SK-N-SH (cell line): ENCODE measurements at regions not wholly inside any gene's neighbourhood (a gene's known extent, or its start where the extent isn't known, plus 50 kb on each side); places are given as distances from the start of the nearest gene placed in this dataset.
A peak's percentile ranks its signal among the peaks of the same experiment; 100 is the strongest.

Experiments
- CTCF ChIA-PET: fragments of 300-600, 350-600 bp; formaldehyde crosslinking; extraction: SDS; loops from one replicate; lab custom pipeline; 2021; lab: Yijun Ruan, JAX
- POLR2A ChIA-PET: fragments of 350-600 bp; sonication (Branson Sonifier 250); formaldehyde crosslinking; extraction: SDS; loops from one replicate; lab custom pipeline; 2020; ENCODE audit warnings: antibody characterized with exemption, inconsistent platforms; lab: Yijun Ruan, JAX
- DNase-seq: peaks from one replicate; pipeline ENCODE4 v3.0.0; 2012
- H2AFZ ChIP-seq: fragments of 200-600 bp; sonication (generic); 2 replicates; pipeline ENCODE4 v1.8.1; 2016; ENCODE audit warnings: antibody characterized with exemption, mild to moderate bottlenecking, low read depth
- H3F3A ChIP-seq: fragments of 200-600 bp; sonication (generic); replicated peaks from 2 replicates; pipeline ENCODE3; 2016; ENCODE audit warnings: antibody characterized with exemption, mild to moderate bottlenecking; ENCODE audit not compliant: insufficient read depth
- H3K27ac ChIP-seq, 2 experiments: fragments of 200-500 bp in 1 of 2; fragments of 200-600 bp in 1 of 2; sonication (Bioruptor generic) in 1 of 2; sonication (generic), shearing (Covaris generic) in 1 of 2; 2 replicates each; pipeline versions ENCODE4 v1.5.1 to v1.6.1; 2014 to 2016; ENCODE audit warnings: low read depth in 2 of 2, inconsistent platforms in 1 of 2, low read length in 1 of 2, mild to moderate bottlenecking in 1 of 2, mixed read lengths in 1 of 2
- H3K27me3 ChIP-seq: fragments of 200-600 bp; sonication (generic), shearing (Covaris generic); 2 replicates; pipeline ENCODE4 v1.6.1; 2016; ENCODE audit warnings: mixed run types; ENCODE audit not compliant: insufficient read depth
- H3K36me3 ChIP-seq, 2 experiments: fragments of 200-500 bp in 1 of 2; fragments of 200-600 bp in 1 of 2; sonication (Bioruptor generic) in 1 of 2; sonication (generic) in 1 of 2; replicated peaks in 1 of 2; 2 replicates each; pipeline versions ENCODE3 to v1.5.1; 2014 to 2016; ENCODE audit warnings: low read length in 1 of 2, mild to moderate bottlenecking in 1 of 2; ENCODE audit not compliant: insufficient read depth in 2 of 2, control insufficient read depth in 1 of 2
- H3K4me1 ChIP-seq, 2 experiments: fragments of 200-500 bp in 1 of 2; fragments of 200-600 bp in 1 of 2; sonication (Bioruptor generic) in 1 of 2; sonication (generic), shearing (Covaris generic) in 1 of 2; 2 replicates each; pipeline versions ENCODE4 v1.5.1 to v1.6.1; 2014 to 2016; ENCODE audit warnings: low read depth in 1 of 2, low read length in 1 of 2, mixed run types in 1 of 2; ENCODE audit not compliant: insufficient read depth in 2 of 2, control insufficient read depth in 1 of 2
- H3K4me2 ChIP-seq: fragments of 200-600 bp; sonication (generic), shearing (Covaris generic); 2 replicates; pipeline ENCODE4 v1.6.1; 2017; ENCODE audit warnings: mixed run types
- H3K4me3 ChIP-seq, 2 experiments: fragments of 200-500 bp in 1 of 2; fragments of 200-600 bp in 1 of 2; sonication (Bioruptor generic) in 1 of 2; sonication (generic), shearing (Covaris generic) in 1 of 2; 2 replicates each; pipeline versions ENCODE4 v1.5.1 to v1.8.1; 2014 to 2016; ENCODE audit warnings: low read depth in 2 of 2, inconsistent platforms in 1 of 2, low read length in 1 of 2, mild to moderate bottlenecking in 1 of 2, mixed read lengths in 1 of 2, moderate library complexity in 1 of 2
- H3K79me2 ChIP-seq: fragments of 200-600 bp; sonication (generic); 2 replicates; pipeline ENCODE4 v1.8.1; 2017; ENCODE audit warnings: mild to moderate bottlenecking; ENCODE audit not compliant: insufficient read depth
- H3K9ac ChIP-seq: fragments of 200-600 bp; sonication (generic); 2 replicates; pipeline ENCODE4 v1.6.1; 2017; ENCODE audit warnings: mixed run types
- H3K9me2 ChIP-seq: fragments of 200-600 bp; sonication (generic); 2 replicates; pipeline ENCODE4 v1.6.1; 2017; ENCODE audit warnings: mixed run types
- H3K9me3 ChIP-seq: fragments of 200-600 bp; sonication (generic); 2 replicates; pipeline ENCODE4 v1.6.1; 2017; ENCODE audit warnings: mixed run types, mild to moderate bottlenecking, moderate library complexity
- H4K20me1 ChIP-seq: fragments of 200-600 bp; sonication (generic); 2 replicates; pipeline ENCODE4 v1.6.1; 2017; ENCODE audit warnings: mild to moderate bottlenecking, mixed run types; ENCODE audit not compliant: insufficient read depth
- ELF1 ChIP-seq: IDR thresholded peaks from 2 replicates; pipeline ENCODE4 v1.4.0; 2012
- EZH2phosphoT487 ChIP-seq: fragments of 200-600 bp; sonication (generic); IDR thresholded peaks from 2 replicates; pipeline ENCODE4 v1.6.1; 2017; ENCODE audit warnings: low read depth, mixed run types, mild to moderate bottlenecking, antibody characterized with exemption, moderate library complexity, borderline replicate concordance
- FOSL2 ChIP-seq: IDR thresholded peaks from 2 replicates; pipeline ENCODE4 v1.4.0; 2012; ENCODE audit warnings: low read depth, mild to moderate bottlenecking, moderate library complexity, borderline replicate concordance
- FOXM1 ChIP-seq: IDR thresholded peaks from 2 replicates; pipeline ENCODE4 v1.4.0; 2012; ENCODE audit warnings: low read depth, mild to moderate bottlenecking
- GATA2 ChIP-seq: sonication (generic); formaldehyde crosslinking; IDR thresholded peaks from 2 replicates; pipeline ENCODE4 v1.5.0; 2020; ENCODE audit warnings: mild to moderate bottlenecking, missing genetic modification reagents
- JUND ChIP-seq: IDR thresholded peaks from 2 replicates; pipeline ENCODE4 v1.4.0; 2012
- RAD21 ChIP-seq: IDR thresholded peaks from 2 replicates; pipeline ENCODE4 v1.6.1; 2012; ENCODE audit warnings: mild to moderate bottlenecking, low read length
- RCOR1 ChIP-seq: fragments of 150-350 bp; IDR thresholded peaks from 2 replicates; pipeline ENCODE4 v1.6.1; 2017; ENCODE audit warnings: antibody characterized with exemption, low read length
- RFX5 ChIP-seq: IDR thresholded peaks from 2 replicates; pipeline ENCODE4 v1.6.1; 2012; ENCODE audit warnings: mild to moderate bottlenecking, improper control_type of control experiment, low read length
- RXRA ChIP-seq: IDR thresholded peaks from 2 replicates; pipeline ENCODE4 v1.4.0; 2012; ENCODE audit warnings: low read depth, mild to moderate bottlenecking, borderline replicate concordance
- SIN3A ChIP-seq: IDR thresholded peaks from 2 replicates; pipeline ENCODE4 v1.6.1; 2012; ENCODE audit warnings: low read depth, mild to moderate bottlenecking, low read length, moderate library complexity, borderline replicate concordance
- SMC3 ChIP-seq: IDR thresholded peaks from 2 replicates; pipeline ENCODE4 v1.6.1; 2012; ENCODE audit warnings: low read depth, low read length, improper control_type of control experiment
- TAF1 ChIP-seq: IDR thresholded peaks from 2 replicates; pipeline ENCODE4 v1.6.1; 2012; ENCODE audit warnings: low read depth, mild to moderate bottlenecking, low read length, moderate library complexity, borderline replicate concordance
- WGBS: methylation state at CpG from one replicate; pipeline ENCODE4 v1.1.6; 2017; ENCODE audit warnings: low lambda C conversion rate; 5-methylcytosine and 5-hydroxymethylcytosine counted together
- TF ChIP-seq, protein P1 (sequence below): IDR thresholded peaks from 2 replicates; pipeline ENCODE4 v1.6.1; 2012; ENCODE audit warnings: mild to moderate bottlenecking, low read depth, low read length, moderate library complexity
- TF ChIP-seq, protein P2 (sequence below): IDR thresholded peaks from 2 replicates; pipeline ENCODE4 v1.4.0; 2012; ENCODE audit warnings: low read depth, borderline replicate concordance
- TF ChIP-seq, protein P3 (sequence below): IDR thresholded peaks from 2 replicates; pipeline ENCODE4 v1.4.0; 2012; ENCODE audit warnings: low read depth, borderline replicate concordance
- TF ChIP-seq, protein P4 (sequence below): IDR thresholded peaks from 2 replicates; pipeline ENCODE4; 2012
- TF ChIP-seq, protein P5 (sequence below): fragments of 150-350 bp; IDR thresholded peaks from 2 replicates; pipeline ENCODE4 v1.6.1; 2017; ENCODE audit warnings: antibody characterized with exemption, low read length, low read depth, borderline replicate concordance

DNA sequence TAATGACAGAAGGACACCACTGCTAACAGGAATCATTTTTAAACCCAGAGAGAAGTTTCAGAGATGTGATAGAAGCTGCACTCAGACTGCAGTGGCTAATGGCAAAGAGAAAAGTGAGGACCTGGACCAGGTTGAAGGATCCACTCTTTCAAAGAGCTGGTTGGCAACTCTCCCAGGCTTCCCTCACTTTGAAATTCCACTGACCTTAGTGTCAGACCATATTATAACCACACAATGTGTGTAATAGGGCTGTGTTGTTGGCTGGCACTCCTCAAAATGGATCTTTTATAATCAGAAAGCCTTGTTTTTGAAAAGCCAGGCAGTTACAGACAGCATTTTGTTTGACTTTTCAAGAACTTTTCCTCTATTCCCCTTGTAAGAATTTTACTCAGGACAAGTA, 280.7 kb downstream of the PRELID2 start (continued):
- TF ChIP-seq, protein P1, sequence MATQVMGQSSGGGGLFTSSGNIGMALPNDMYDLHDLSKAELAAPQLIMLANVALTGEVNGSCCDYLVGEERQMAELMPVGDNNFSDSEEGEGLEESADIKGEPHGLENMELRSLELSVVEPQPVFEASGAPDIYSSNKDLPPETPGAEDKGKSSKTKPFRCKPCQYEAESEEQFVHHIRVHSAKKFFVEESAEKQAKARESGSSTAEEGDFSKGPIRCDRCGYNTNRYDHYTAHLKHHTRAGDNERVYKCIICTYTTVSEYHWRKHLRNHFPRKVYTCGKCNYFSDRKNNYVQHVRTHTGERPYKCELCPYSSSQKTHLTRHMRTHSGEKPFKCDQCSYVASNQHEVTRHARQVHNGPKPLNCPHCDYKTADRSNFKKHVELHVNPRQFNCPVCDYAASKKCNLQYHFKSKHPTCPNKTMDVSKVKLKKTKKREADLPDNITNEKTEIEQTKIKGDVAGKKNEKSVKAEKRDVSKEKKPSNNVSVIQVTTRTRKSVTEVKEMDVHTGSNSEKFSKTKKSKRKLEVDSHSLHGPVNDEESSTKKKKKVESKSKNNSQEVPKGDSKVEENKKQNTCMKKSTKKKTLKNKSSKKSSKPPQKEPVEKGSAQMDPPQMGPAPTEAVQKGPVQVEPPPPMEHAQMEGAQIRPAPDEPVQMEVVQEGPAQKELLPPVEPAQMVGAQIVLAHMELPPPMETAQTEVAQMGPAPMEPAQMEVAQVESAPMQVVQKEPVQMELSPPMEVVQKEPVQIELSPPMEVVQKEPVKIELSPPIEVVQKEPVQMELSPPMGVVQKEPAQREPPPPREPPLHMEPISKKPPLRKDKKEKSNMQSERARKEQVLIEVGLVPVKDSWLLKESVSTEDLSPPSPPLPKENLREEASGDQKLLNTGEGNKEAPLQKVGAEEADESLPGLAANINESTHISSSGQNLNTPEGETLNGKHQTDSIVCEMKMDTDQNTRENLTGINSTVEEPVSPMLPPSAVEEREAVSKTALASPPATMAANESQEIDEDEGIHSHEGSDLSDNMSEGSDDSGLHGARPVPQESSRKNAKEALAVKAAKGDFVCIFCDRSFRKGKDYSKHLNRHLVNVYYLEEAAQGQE, result no peak
- no peak for TF ChIP-seq SIN3A
- TF ChIP-seq JUND, result peak; percentile 57; the same call in 1 of the 2 replicates
- TF ChIP-seq RCOR1, result no peak
- no peak for TF ChIP-seq EZH2phosphoT487
- TF ChIP-seq FOXM1, result peak; percentile 51; the same call in 1 of the 2 replicates
- no peak for TF ChIP-seq SMC3
- TF ChIP-seq TAF1, result no peak
- TF ChIP-seq, protein P2, sequence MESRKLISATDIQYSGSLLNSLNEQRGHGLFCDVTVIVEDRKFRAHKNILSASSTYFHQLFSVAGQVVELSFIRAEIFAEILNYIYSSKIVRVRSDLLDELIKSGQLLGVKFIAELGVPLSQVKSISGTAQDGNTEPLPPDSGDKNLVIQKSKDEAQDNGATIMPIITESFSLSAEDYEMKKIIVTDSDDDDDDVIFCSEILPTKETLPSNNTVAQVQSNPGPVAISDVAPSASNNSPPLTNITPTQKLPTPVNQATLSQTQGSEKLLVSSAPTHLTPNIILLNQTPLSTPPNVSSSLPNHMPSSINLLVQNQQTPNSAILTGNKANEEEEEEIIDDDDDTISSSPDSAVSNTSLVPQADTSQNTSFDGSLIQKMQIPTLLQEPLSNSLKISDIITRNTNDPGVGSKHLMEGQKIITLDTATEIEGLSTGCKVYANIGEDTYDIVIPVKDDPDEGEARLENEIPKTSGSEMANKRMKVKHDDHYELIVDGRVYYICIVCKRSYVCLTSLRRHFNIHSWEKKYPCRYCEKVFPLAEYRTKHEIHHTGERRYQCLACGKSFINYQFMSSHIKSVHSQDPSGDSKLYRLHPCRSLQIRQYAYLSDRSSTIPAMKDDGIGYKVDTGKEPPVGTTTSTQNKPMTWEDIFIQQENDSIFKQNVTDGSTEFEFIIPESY, result no peak
- TF ChIP-seq RAD21, result no peak
- no peak for TF ChIP-seq GATA2 (CRISPR knock-in tag)
- peak; percentile 50; the same call in 1 of the 2 replicates for TF ChIP-seq RXRA
- TF ChIP-seq FOSL2, result peak; percentile 38; the same call in 1 of the 2 replicates
- no peak for TF ChIP-seq ELF1
- TF ChIP-seq, protein P3, sequence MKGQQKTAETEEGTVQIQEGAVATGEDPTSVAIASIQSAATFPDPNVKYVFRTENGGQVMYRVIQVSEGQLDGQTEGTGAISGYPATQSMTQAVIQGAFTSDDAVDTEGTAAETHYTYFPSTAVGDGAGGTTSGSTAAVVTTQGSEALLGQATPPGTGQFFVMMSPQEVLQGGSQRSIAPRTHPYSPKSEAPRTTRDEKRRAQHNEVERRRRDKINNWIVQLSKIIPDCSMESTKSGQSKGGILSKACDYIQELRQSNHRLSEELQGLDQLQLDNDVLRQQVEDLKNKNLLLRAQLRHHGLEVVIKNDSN, result no peak

DNA sequence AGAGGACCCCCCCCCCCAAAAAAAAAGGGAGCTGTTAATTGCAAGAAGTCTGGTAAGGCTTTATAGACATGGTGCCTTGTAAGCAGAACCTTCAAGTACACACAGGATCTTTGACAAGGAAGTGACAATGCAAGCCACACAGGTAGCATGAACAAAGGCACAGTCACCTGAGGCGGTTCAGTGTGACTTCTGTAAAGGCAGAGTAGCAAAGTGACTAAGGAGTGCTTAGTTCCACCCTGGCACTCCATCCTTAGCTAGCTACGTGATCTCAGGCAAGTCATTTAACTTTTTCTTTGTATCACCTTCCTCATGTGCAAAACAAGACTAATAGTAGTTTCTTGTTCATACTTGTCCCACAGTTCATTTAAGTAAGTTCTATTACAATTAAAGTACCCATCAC, 282.0 kb downstream of the PRELID2 start:
- Histone ChIP-seq H4K20me1 (no peaks in the 10 kb centered on the region), H3K9ac (no peak overlapping the region), H3K27ac (no peak overlapping the region), H3K27me3 (no peaks in the 10 kb centered on the region), H3K79me2 (no peaks in the 10 kb centered on the region), H3K4me2 (no peak overlapping the region), H3K4me3 (no peak overlapping the region), H3K9me3 (no peaks in the 10 kb centered on the region), H3K9me2 (no peaks in the 10 kb centered on the region), H3K4me1 (peaks cover 0 to 2% of the 10 kb centered on the region in 2 experiments; a peak in 1 of 4 replicates), H3F3A (peaks cover 11% of the 10 kb centered on the region), H2AFZ (no peak overlapping the region), H3K36me3 (no peaks in the 10 kb centered on the region)
- ChIA-PET POLR2A (interaction anchor here (0.6 kb wide), 1 partner anchor 96 kb away, joined by 3 read pairs; no protein-coding TSS in a partner anchor), CTCF (no interaction called here)
- no peak for DNase-seq
- TF ChIP-seq RAD21, result no peak
- TF ChIP-seq RFX5, result no peak
- TF ChIP-seq, protein P4, sequence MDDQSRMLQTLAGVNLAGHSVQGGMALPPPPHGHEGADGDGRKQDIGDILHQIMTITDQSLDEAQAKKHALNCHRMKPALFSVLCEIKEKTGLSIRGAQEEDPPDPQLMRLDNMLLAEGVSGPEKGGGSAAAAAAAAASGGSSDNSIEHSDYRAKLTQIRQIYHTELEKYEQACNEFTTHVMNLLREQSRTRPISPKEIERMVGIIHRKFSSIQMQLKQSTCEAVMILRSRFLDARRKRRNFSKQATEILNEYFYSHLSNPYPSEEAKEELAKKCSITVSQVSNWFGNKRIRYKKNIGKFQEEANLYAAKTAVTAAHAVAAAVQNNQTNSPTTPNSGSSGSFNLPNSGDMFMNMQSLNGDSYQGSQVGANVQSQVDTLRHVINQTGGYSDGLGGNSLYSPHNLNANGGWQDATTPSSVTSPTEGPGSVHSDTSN, result no peak
- TF ChIP-seq, protein P5, sequence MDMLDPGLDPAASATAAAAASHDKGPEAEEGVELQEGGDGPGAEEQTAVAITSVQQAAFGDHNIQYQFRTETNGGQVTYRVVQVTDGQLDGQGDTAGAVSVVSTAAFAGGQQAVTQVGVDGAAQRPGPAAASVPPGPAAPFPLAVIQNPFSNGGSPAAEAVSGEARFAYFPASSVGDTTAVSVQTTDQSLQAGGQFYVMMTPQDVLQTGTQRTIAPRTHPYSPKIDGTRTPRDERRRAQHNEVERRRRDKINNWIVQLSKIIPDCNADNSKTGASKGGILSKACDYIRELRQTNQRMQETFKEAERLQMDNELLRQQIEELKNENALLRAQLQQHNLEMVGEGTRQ, result no peak
- WGBS, result 90% methylated on average over 2 of the region's 2 CpGs
